Parathyroid adenoma (tissue), 2 donors: ENCODE measurements at regions not wholly inside any gene's neighbourhood (a gene's known extent, or its start where the extent isn't known, plus 50 kb on each side); places are given as distances from the start of the nearest gene placed in this dataset.

Source experiments
- H2AFZ ChIP-seq: fragments of 300-600 bp; sonication (generic); one replicate; pipeline ENCODE4 v1.7.0; 2017; ENCODE audit warnings: antibody characterized with exemption, mild to moderate bottlenecking
- H3K27ac ChIP-seq: fragments of 300-600 bp; sonication (generic); one replicate; pipeline ENCODE4 v1.7.0; 2017
- H3K27me3 ChIP-seq: fragments of 300-600 bp; sonication (generic); one replicate; pipeline ENCODE4 v1.7.0; 2017; ENCODE audit warnings: low read length; ENCODE audit not compliant: control insufficient read depth, insufficient read depth
- H3K36me3 ChIP-seq: fragments of 300-600 bp; sonication (generic); one replicate; pipeline ENCODE4 v1.7.0; 2017; ENCODE audit warnings: low read length; ENCODE audit not compliant: control insufficient read depth, insufficient read depth
- H3K4me1 ChIP-seq: fragments of 300-600 bp; sonication (generic); one replicate; pipeline ENCODE4 v1.7.0; 2017; ENCODE audit warnings: control low read depth
- H3K4me2 ChIP-seq: fragments of 300-600 bp; sonication (generic); one replicate; pipeline ENCODE4 v1.7.0; 2017; ENCODE audit warnings: low read length
- H3K4me3 ChIP-seq: fragments of 300-600 bp; sonication (generic); one replicate; pipeline ENCODE4 v1.7.0; 2017; ENCODE audit warnings: low read depth, low read length
- H3K79me2 ChIP-seq: fragments of 300-600 bp; sonication (generic); one replicate; pipeline ENCODE4 v1.7.0; 2017; ENCODE audit warnings: control low read depth
- H3K9ac ChIP-seq: fragments of 300-600 bp; sonication (generic); one replicate; pipeline ENCODE4 v1.7.0; 2017; ENCODE audit warnings: mild to moderate bottlenecking
- H3K9me3 ChIP-seq: fragments of 300-600 bp; sonication (generic); one replicate; pipeline ENCODE4 v1.7.0; 2017; ENCODE audit warnings: low read length; ENCODE audit not compliant: control insufficient read depth
- CTCF ChIP-seq: fragments of 300-600 bp; sonication (generic); IDR thresholded peaks from one replicate; pipeline ENCODE4 v1.7.0; 2017; ENCODE audit warnings: antibody characterized with exemption, mild to moderate bottlenecking
- donor health status: primary hyperparathyroidism.

- Histone ChIP-seq H3K9me3 (no peaks in the 10 kb centered on the region), H3K4me2 (no peak overlapping the region), H3K9ac (no peak overlapping the region), H3K27ac (no peak overlapping the region), H2AFZ (no peak overlapping the region), H3K36me3 (no peaks in the 10 kb centered on the region), H3K4me3 (no peak overlapping the region), H3K27me3 (no peaks in the 10 kb centered on the region), H3K79me2 (no peaks in the 10 kb centered on the region), H3K4me1 (no peaks in the 10 kb centered on the region)
- no peak for TF ChIP-seq CTCF
Measured at GRCh38 chr18:78246050-78246449, 733.6 kb upstream of the SALL3 start.

GRCh38 chr18:78246588-78246987 is 733.0 kb upstream of the SALL3 start:
- Histone ChIP-seq H3K4me2 (no peak overlapping the region), H3K36me3 (no peaks in the 10 kb centered on the region), H3K9ac (no peak overlapping the region), H3K27ac (no peak overlapping the region), H3K79me2 (no peaks in the 10 kb centered on the region), H3K4me3 (no peak overlapping the region), H3K9me3 (no peaks in the 10 kb centered on the region), H3K4me1 (no peaks in the 10 kb centered on the region), H2AFZ (no peak overlapping the region), H3K27me3 (no peaks in the 10 kb centered on the region)
- no peak for TF ChIP-seq CTCF

GRCh38 chr18:78247615-78248289 is 731.9 kb upstream of the SALL3 start:
- no peaks in the 10 kb centered on the region for H3K27me3 ChIP-seq
- H3K4me2 ChIP-seq = no peak overlapping the region
- no peak for TF ChIP-seq CTCF
- no peaks in the 10 kb centered on the region for H3K36me3 ChIP-seq
- H3K27ac ChIP-seq = no peak overlapping the region
- H3K9ac ChIP-seq = no peak overlapping the region
- no peaks in the 10 kb centered on the region for H3K4me1 ChIP-seq
- no peaks in the 10 kb centered on the region for H3K9me3 ChIP-seq
- no peak overlapping the region for H3K4me3 ChIP-seq
- no peak overlapping the region for H2AFZ ChIP-seq
- H3K79me2 ChIP-seq = no peaks in the 10 kb centered on the region

GRCh38 chr18:78255013-78255412 is 724.6 kb upstream of the SALL3 start:
- Histone ChIP-seq H3K4me1 (no peaks in the 10 kb centered on the region), H3K36me3 (no peaks in the 10 kb centered on the region), H3K27ac (no peak overlapping the region), H3K27me3 (no peaks in the 10 kb centered on the region), H2AFZ (no peak overlapping the region), H3K4me3 (no peak overlapping the region), H3K4me2 (no peak overlapping the region), H3K9ac (no peak overlapping the region), H3K9me3 (no peaks in the 10 kb centered on the region), H3K79me2 (no peaks in the 10 kb centered on the region)
- TF ChIP-seq CTCF = no peak
